ENCODE measurements at regions not wholly inside any gene's neighbourhood (a gene's known extent, or its start where the extent isn't known, plus 50 kb on each side); places are given as distances from the start of the nearest gene placed in this dataset.

GRCh38 chr4:26126143-26126718 lies 194.6 kb upstream of the RBPJ start:
- H3K9ac ChIP-seq (ENCODE audit: low read depth in 1 of 3, low read length in 3 of 3), result no peak overlapping the region
- no peak overlapping the region for H3K4me3 ChIP-seq (ENCODE audit: low read length in 3 of 3)
- H3K4me1 ChIP-seq (ENCODE audit: control insufficient read depth in 3 of 3, insufficient read depth in 3 of 3, low read length in 3 of 3), result no peaks in the 10 kb centered on the region
- H3K9me3 ChIP-seq (ENCODE audit: control insufficient read depth in 3 of 3, low read length in 3 of 3), result no peaks in the 10 kb centered on the region
- H3K27ac ChIP-seq (ENCODE audit: low read depth, low read length), result no peak overlapping the region
- no peaks in the 10 kb centered on the region for H3K36me3 ChIP-seq (ENCODE audit: control insufficient read depth in 3 of 3, insufficient read depth in 3 of 3, low read length in 3 of 3)
- H3K27me3 ChIP-seq (ENCODE audit: control insufficient read depth in 3 of 3, insufficient read depth in 3 of 3, low read length in 3 of 3), result no peaks in the 10 kb centered on the region

- Histone ChIP-seq H3K4me3 (ENCODE audit: low read length in 3 of 3) (no peak overlapping the region), H3K9me3 (ENCODE audit: control insufficient read depth in 3 of 3, low read length in 3 of 3) (no peaks in the 10 kb centered on the region), H3K36me3 (ENCODE audit: control insufficient read depth in 3 of 3, insufficient read depth in 3 of 3, low read length in 3 of 3) (no peaks in the 10 kb centered on the region), H3K27ac (ENCODE audit: low read depth, low read length) (no peak overlapping the region), H3K4me1 (ENCODE audit: control insufficient read depth in 3 of 3, insufficient read depth in 3 of 3, low read length in 3 of 3) (no peaks in the 10 kb centered on the region), H3K9ac (ENCODE audit: low read depth in 1 of 3, low read length in 3 of 3) (no peak overlapping the region), H3K27me3 (ENCODE audit: control insufficient read depth in 3 of 3, insufficient read depth in 3 of 3, low read length in 3 of 3) (no peaks in the 10 kb centered on the region)
Observed at GRCh38 chr4:26126994-26127393, 193.8 kb upstream of the RBPJ start.

DNA sequence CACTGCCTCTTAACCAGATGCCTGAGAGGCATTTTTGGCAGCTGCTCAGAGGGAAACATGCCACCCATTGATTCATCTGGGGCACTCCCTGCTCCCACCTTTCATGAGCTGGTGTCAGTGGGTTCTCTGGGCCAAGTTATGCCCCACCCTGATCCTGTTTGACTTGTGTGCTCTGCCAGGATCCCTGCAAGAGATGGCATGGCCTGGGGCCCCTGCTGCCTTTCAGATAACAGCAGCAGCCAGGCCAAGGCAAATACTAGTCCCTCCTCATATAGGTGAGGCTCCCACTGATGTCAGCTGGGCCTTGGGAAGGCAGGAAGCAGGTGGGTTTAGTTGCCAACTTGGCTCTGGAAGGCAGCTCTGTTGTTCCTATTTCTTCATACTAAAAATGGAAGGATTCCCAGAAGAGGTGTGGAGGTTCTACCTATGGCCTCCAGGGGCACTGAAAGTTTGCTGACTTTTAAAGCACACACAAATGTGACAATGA lies 192.9 kb upstream of the RBPJ start:
- Histone ChIP-seq H3K4me3 (ENCODE audit: low read length in 3 of 3) (no peak overlapping the region), H3K36me3 (ENCODE audit: control insufficient read depth in 3 of 3, insufficient read depth in 3 of 3, low read length in 3 of 3) (no peaks in the 10 kb centered on the region), H3K27me3 (ENCODE audit: control insufficient read depth in 3 of 3, insufficient read depth in 3 of 3, low read length in 3 of 3) (no peaks in the 10 kb centered on the region), H3K9ac (ENCODE audit: low read depth in 1 of 3, low read length in 3 of 3) (no peak overlapping the region), H3K27ac (ENCODE audit: low read depth, low read length) (no peak overlapping the region), H3K4me1 (ENCODE audit: control insufficient read depth in 3 of 3, insufficient read depth in 3 of 3, low read length in 3 of 3) (no peaks in the 10 kb centered on the region), H3K9me3 (ENCODE audit: control insufficient read depth in 3 of 3, low read length in 3 of 3) (no peaks in the 10 kb centered on the region)

DNA sequence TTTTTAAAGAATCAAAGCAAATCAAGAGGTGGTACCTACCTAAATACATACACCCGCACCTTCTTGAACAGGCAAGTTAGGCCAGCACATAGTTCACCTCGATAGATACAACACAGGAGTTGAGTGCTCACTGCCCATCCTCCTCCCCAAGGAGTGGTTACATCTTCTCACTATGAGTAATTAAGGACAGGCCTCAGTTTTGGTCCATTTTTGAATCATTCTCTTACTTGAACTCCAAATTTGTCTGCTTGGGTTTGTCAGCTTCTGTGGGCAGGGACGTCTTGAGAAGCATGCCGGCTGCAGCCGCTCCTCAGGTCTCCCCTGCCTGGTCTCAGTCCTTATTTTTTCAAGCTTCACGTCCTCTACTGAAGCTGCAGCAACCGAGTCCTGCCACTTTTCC lies 190.6 kb upstream of the RBPJ start:
- no peaks in the 10 kb centered on the region for H3K36me3 ChIP-seq (ENCODE audit: control insufficient read depth in 3 of 3, insufficient read depth in 3 of 3, low read length in 3 of 3)
- H3K4me3 ChIP-seq (ENCODE audit: low read length in 3 of 3), result no peak overlapping the region
- no peaks in the 10 kb centered on the region for H3K27me3 ChIP-seq (ENCODE audit: control insufficient read depth in 3 of 3, insufficient read depth in 3 of 3, low read length in 3 of 3)
- H3K9me3 ChIP-seq (ENCODE audit: control insufficient read depth in 3 of 3, low read length in 3 of 3), result no peaks in the 10 kb centered on the region
- no peaks in the 10 kb centered on the region for H3K4me1 ChIP-seq (ENCODE audit: control insufficient read depth in 3 of 3, insufficient read depth in 3 of 3, low read length in 3 of 3)
- no peak overlapping the region for H3K27ac ChIP-seq (ENCODE audit: low read depth, low read length)
- no peak overlapping the region for H3K9ac ChIP-seq (ENCODE audit: low read depth in 1 of 3, low read length in 3 of 3)

DNA sequence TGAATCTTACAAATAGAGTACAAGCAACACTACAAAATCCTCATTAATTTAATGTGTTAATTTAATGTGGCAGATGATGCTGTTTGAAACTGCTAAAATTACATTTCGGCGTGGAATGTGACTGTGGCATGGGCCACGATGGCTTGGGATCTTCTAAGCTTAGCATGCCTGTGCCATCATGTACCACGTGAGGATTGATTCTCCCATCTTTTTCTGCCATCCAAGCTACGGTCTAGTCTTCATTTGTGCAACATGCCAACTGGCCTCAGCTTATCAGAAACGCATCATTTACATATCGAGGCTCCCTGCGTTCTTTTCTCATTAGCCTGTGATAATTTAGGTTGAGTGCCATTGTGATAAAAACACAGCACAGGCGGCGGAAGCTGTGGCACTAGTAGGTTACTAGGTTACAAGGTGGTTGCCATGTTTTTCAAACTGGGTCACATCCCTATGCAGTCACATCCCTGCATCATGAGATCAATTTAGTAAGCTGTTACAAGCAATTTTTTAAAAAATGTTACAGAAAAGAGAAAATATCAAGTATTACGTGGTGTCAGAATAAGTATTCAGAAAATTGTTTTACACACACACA lies 189.9 kb upstream of the RBPJ start:
- Histone ChIP-seq H3K36me3 (ENCODE audit: control insufficient read depth in 3 of 3, insufficient read depth in 3 of 3, low read length in 3 of 3) (no peaks in the 10 kb centered on the region), H3K27ac (ENCODE audit: low read depth, low read length) (no peak overlapping the region), H3K27me3 (ENCODE audit: control insufficient read depth in 3 of 3, insufficient read depth in 3 of 3, low read length in 3 of 3) (no peaks in the 10 kb centered on the region)

DNA sequence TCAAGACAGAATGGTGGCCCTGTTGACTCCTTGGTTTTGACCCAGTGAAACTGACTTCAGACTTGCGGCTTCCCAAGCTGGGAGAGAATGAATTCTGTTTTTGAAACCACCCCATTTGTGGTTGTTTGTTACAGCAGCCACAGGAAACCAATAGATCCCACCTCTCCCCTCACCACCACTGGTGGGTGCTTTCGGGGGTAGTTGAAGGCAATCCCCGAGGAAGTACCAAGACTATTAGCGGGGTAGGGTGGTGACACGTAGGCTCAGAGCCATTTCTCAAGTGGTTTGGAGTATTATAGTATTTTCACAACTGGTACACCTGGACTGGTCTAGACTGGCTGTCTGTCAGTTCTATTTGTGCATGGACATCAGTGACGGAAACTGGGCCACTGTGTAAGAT lies 189.1 kb upstream of the RBPJ start:
- Histone ChIP-seq H3K36me3 (ENCODE audit: control insufficient read depth in 3 of 3, insufficient read depth in 3 of 3, low read length in 3 of 3) (no peaks in the 10 kb centered on the region), H3K27me3 (ENCODE audit: control insufficient read depth in 3 of 3, insufficient read depth in 3 of 3, low read length in 3 of 3) (no peaks in the 10 kb centered on the region), H3K27ac (ENCODE audit: low read depth, low read length) (no peak overlapping the region), H3K9me3 (ENCODE audit: control insufficient read depth in 3 of 3, low read length in 3 of 3) (no peaks in the 10 kb centered on the region), H3K9ac (ENCODE audit: low read depth in 1 of 3, low read length in 3 of 3) (no peak overlapping the region), H3K4me1 (ENCODE audit: control insufficient read depth in 3 of 3, insufficient read depth in 3 of 3, low read length in 3 of 3) (no peaks in the 10 kb centered on the region), H3K4me3 (ENCODE audit: low read length in 3 of 3) (no peak overlapping the region)

More for the DNA sequence above, 189.9 kb upstream of the RBPJ start:
- H3K9ac ChIP-seq (ENCODE audit: low read depth in 1 of 3, low read length in 3 of 3), result no peak overlapping the region
- no peaks in the 10 kb centered on the region for H3K9me3 ChIP-seq (ENCODE audit: control insufficient read depth in 3 of 3, low read length in 3 of 3)
- no peak overlapping the region for H3K4me3 ChIP-seq (ENCODE audit: low read length in 3 of 3)
- H3K4me1 ChIP-seq (ENCODE audit: control insufficient read depth in 3 of 3, insufficient read depth in 3 of 3, low read length in 3 of 3), result no peaks in the 10 kb centered on the region

GRCh38 chr4:26132858-26133257 lies 188.0 kb upstream of the RBPJ start:
- H3K4me1 ChIP-seq (ENCODE audit: control insufficient read depth in 3 of 3, insufficient read depth in 3 of 3, low read length in 3 of 3), result no peaks in the 10 kb centered on the region
- H3K9ac ChIP-seq (ENCODE audit: low read depth in 1 of 3, low read length in 3 of 3), result no peak overlapping the region
- no peak overlapping the region for H3K4me3 ChIP-seq (ENCODE audit: low read length in 3 of 3)
- H3K27me3 ChIP-seq (ENCODE audit: control insufficient read depth in 3 of 3, insufficient read depth in 3 of 3, low read length in 3 of 3), result no peaks in the 10 kb centered on the region
- H3K27ac ChIP-seq (ENCODE audit: low read depth, low read length), result no peak overlapping the region
- H3K36me3 ChIP-seq (ENCODE audit: control insufficient read depth in 3 of 3, insufficient read depth in 3 of 3, low read length in 3 of 3), result no peaks in the 10 kb centered on the region
- H3K9me3 ChIP-seq (ENCODE audit: control insufficient read depth in 3 of 3, low read length in 3 of 3), result no peaks in the 10 kb centered on the region

GRCh38 chr4:26133840-26134239 lies 187.0 kb upstream of the RBPJ start:
- no peaks in the 10 kb centered on the region for H3K4me1 ChIP-seq (ENCODE audit: control insufficient read depth in 3 of 3, insufficient read depth in 3 of 3, low read length in 3 of 3)
- no peak overlapping the region for H3K4me3 ChIP-seq (ENCODE audit: low read length in 3 of 3)
- no peak overlapping the region for H3K27ac ChIP-seq (ENCODE audit: low read depth, low read length)
- H3K36me3 ChIP-seq (ENCODE audit: control insufficient read depth in 3 of 3, insufficient read depth in 3 of 3, low read length in 3 of 3), result no peaks in the 10 kb centered on the region
- H3K9ac ChIP-seq (ENCODE audit: low read depth in 1 of 3, low read length in 3 of 3), result no peak overlapping the region
- no peaks in the 10 kb centered on the region for H3K27me3 ChIP-seq (ENCODE audit: control insufficient read depth in 3 of 3, insufficient read depth in 3 of 3, low read length in 3 of 3)
- H3K9me3 ChIP-seq (ENCODE audit: control insufficient read depth in 3 of 3, low read length in 3 of 3), result no peaks in the 10 kb centered on the region

- Histone ChIP-seq H3K9me3 (ENCODE audit: control insufficient read depth in 3 of 3, low read length in 3 of 3) (no peaks in the 10 kb centered on the region), H3K9ac (ENCODE audit: low read depth in 1 of 3, low read length in 3 of 3) (no peak overlapping the region), H3K27ac (ENCODE audit: low read depth, low read length) (no peak overlapping the region), H3K36me3 (ENCODE audit: control insufficient read depth in 3 of 3, insufficient read depth in 3 of 3, low read length in 3 of 3) (no peaks in the 10 kb centered on the region), H3K4me3 (ENCODE audit: low read length in 3 of 3) (no peak overlapping the region), H3K4me1 (ENCODE audit: control insufficient read depth in 3 of 3, insufficient read depth in 3 of 3, low read length in 3 of 3) (peaks cover 6 to 8% (median 7%) of the 10 kb centered on the region in 3 donors), H3K27me3 (ENCODE audit: control insufficient read depth in 3 of 3, insufficient read depth in 3 of 3, low read length in 3 of 3) (no peaks in the 10 kb centered on the region)
Observed at GRCh38 chr4:26135331-26135730, 185.5 kb upstream of the RBPJ start.

- Histone ChIP-seq H3K4me1 (ENCODE audit: control insufficient read depth in 3 of 3, insufficient read depth in 3 of 3, low read length in 3 of 3) (peaks cover 6 to 13% (median 8%) of the 10 kb centered on the region in 3 donors), H3K9me3 (ENCODE audit: control insufficient read depth in 3 of 3, low read length in 3 of 3) (no peaks in the 10 kb centered on the region), H3K9ac (ENCODE audit: low read depth in 1 of 3, low read length in 3 of 3) (no peak overlapping the region), H3K36me3 (ENCODE audit: control insufficient read depth in 3 of 3, insufficient read depth in 3 of 3, low read length in 3 of 3) (no peaks in the 10 kb centered on the region), H3K27ac (ENCODE audit: low read depth, low read length) (no peak overlapping the region), H3K27me3 (ENCODE audit: control insufficient read depth in 3 of 3, insufficient read depth in 3 of 3, low read length in 3 of 3) (no peaks in the 10 kb centered on the region), H3K4me3 (ENCODE audit: low read length in 3 of 3) (no peak overlapping the region)
Observed at GRCh38 chr4:26136615-26137014, 184.2 kb upstream of the RBPJ start.
